ENCODE measurements at regions not wholly inside any gene's neighbourhood (a gene's known extent, or its start where the extent isn't known, plus 50 kb on each side); places are given as distances from the start of the nearest gene placed in this dataset.
"Not testable (repeated sequence)": the region's sequence is repeated elsewhere in the genome, so short reads cannot be mapped to it uniquely, and the experiment has no call there.

DNA sequence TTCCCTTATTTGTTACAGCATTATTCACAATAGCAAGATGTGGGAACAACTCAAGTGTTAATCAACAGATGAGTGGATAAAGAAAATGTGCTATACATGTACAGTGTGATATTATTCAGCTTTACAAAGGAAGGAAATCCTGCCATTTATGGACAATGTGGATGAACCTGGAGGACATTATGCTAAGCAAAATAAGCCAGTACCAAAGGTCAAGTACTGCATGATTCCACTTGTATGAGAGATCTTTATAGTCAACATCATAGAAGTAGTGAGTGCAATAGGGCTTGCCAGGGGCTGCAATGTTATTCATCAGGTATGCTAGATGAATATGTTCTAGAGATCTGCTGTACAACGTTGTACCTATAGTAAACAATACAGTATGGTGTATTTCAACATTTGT is 138.5 kb upstream of the AGR3 start:
- no peak for DNase-seq

DNA sequence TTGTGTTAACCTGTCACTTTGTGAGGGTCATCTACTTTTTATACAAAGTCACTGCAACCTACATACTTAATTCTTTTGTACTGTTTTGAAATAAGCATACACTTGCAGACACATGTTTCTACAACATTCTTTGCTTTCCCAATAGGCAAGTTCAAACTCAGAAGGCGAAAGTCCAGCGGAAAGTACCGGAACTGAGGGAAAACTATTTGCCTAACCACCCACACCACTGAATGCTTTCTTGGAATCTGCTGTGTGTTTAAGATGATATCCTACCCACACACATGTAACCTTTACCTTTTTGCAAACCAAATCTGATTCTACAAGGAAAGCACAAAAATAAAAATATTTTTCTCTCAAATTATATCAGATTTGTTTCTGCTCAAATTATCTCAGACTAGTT is 139.4 kb upstream of the AGR3 start:
- no peak for DNase-seq

DNA sequence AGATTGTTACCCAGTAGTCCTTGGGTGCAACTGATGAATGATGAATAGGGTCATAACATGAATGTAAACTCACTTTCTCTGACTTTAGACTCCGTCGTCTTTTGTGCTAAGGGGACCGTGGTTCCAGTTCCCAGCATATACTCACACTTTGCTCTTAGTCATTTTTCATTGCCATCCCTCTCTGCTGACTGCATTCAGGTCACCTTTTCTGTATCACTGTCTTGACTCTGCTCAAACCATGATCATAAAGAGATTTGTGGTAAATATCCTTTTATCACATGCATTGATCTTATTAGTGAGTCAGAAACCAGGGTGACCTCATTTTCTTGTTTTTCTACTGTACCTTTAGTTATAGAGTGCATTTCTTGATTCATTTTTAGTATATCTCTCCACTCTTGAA is 141.1 kb upstream of the AGR3 start:
- no peak for DNase-seq

DNA sequence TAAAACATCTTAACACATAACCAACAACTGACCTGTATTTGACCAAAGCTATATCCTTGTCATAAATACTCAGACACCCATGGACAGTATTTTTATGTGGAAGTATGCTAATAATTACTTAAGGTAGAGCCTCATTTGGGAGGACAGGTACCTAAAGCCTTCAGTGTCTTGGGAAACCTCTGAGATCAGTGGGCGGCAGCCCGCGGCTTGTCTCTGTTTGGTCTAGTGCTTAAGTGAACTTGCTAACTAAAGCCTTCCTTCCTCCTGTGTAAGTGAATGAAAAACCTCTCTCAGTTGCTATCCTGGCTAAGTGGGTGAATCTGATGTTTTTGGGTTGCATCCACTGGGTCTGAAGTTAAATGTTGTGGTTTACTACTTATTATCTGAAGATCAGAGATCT is 144.5 kb upstream of the AGR3 start:
- DNase-seq: no peak

DNA sequence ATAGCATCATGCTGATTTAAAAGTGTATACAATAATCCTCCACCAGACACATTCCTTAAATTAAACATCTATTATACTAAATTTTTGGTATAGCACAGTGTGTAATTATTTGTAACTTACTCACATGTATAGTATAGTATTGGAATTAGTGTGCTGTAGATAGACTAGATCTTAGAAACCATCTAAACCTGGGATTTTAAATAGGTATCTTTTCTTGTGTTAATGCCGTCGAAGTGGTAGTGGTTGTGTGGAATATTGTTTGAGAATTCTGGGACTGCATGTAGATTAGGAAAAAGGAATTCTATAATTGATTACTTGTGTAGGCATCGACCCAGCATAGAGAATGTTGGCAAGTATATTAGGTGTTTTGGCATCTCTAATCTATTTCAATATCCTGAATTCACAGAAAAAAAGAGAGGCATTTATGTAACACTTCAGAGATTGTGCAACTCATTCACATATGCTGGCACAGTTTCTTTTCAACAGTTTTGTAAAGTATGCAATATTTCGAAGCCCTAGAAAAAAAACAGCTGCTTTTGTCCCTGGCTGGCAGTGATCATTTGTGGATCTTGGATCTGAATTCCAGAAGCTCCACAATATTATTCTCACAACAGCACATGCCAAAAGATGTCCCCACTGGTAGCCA is 145.5 kb upstream of the AGR3 start:
- DNase-seq: no peak

DNA sequence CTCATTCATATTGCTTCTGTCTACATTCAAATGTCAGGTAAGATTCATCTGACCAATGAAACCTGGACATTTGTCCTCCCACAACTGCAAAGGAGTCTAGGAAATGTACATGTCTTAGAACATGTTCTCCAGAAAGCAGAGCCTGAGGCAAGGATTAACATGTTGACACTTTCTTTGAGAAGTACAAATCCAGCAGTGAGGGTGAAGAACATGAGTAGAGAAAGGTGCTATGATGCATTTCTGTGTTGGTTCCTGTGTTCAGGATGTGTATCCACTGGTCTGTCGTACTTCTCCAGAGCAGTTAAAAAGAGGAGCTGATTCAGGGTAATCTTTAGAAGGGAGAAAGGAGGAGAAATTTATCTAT is 146.0 kb upstream of the AGR3 start:
- DNase-seq: no peak

DNA sequence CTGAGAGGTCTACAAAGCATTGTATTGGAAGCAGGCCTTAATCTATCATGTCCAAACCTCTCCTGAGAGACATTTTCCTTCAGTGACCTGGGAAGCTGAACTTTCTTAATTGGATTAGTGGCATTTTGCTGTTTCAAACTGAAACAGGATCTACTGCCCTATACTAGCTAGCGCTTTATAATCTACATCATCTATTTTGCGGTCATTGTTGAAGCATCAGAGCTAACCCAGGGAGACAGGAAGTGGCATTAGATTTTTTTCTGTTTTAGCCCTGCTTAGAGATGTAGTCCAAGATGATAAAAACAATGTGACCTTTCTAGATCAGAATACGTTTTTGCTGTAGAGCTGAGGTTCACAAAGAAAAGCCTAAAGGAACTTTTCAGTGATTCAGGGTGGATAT is 147.4 kb upstream of the AGR3 start:
- no peak for DNase-seq

DNA sequence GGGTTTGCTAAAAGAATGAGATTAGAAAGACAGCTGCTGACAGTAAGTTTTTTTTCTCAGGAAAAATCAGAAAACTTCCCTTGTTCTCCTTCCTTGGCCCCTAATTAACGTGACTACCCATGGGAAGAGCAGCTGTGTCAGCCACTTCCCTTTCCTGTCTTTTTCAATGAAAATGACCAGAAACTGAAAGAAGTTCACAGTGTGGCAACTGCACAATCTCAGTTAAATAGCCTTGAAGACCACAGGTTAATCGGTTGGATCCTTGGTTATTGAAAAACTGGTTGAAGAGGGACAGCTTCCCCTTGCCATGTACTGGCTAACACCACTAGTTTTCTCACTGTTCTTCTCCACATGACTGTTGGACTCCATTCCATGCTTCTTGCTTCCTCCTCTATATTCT is 148.8 kb upstream of the AGR3 start:
- no peak for DNase-seq

DNA sequence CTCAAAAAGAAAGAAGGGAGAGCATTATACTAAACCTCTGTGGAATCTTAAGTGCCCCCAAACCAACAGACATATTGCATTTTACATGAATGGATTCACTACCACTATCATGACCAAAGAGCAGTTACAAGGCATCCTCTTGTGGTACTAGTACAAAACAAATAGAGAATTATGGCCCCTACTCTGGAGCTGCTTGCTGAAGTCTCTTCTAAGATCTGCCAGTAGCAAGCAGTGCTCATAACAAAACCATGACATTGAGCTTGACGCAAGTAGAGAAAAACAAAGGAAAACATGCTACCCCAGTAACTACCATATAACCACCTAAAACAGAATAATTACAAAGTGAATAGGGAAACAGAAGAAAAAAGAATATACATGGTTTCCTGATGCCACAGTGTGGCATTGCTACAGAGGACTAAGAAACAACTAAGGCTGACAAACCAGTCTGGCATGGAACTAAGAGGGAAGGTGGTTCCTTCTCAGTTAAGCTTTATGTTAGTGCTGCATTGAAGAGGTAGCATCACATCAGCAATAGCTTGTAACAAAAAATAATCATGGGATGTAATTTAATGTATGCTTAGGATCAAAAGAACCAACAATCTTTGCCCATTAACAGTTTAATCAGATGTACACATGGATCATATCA is 150.2 kb upstream of the AGR3 start:
- no peak for DNase-seq

DNA sequence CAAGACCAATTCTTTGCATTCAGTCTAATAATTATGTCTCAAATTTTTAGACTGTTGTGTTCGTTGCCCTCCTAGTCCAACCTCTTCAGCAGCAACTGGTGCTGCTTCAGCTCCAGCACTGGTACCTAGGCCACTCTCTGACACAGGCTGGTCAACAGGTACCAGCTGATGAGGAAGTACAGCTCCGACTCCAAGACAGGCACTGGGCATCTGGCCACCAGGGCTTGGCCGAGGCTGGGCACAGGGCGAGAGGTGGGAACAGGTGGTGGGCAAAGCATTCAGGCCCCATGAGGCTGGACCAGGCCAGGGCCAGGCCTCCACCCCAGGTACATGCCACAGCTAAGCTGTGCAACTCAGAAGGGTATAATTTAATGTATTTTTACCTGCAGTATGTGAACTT is 151.5 kb upstream of the AGR3 start:
- DNase-seq: no peak

DNA sequence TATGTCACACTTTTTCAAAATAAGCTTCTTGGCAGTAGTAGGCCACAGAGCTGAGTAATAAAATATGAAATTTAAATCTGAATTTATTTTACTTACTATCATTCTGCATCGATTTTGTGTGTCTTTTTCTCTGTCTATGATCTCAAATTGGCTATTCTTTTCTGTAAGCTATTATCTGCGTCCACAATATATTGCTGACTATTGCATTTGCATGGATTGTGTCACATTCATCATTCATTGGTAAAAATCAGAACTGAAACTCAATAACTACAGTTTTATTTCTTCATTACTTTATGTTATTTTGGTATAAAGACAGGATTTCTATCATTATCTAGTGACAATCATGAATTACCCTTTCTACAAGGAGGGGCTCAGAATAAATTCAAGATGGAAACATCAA is 154.8 kb upstream of the AGR3 start:
- no peak for DNase-seq

DNA sequence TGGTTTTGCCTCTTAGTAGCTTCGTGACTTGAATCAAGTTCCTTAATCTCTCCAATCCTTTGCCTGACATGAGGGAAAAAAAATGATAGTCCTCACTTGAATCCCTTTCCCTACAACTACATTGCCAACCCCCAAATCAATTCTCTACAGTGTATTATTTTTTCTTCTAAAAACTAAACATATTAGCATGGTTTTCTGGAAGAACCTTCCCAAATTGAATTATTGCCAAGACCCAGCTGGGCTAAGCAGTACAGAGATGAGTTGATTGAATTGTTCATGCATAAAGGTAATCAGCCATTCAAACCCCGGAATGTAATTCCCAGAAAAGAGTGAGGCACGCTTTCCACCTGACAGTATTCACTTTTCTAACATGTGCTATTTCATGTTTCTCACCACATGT is 155.6 kb upstream of the AGR3 start:
- DNase-seq: no peak

DNA sequence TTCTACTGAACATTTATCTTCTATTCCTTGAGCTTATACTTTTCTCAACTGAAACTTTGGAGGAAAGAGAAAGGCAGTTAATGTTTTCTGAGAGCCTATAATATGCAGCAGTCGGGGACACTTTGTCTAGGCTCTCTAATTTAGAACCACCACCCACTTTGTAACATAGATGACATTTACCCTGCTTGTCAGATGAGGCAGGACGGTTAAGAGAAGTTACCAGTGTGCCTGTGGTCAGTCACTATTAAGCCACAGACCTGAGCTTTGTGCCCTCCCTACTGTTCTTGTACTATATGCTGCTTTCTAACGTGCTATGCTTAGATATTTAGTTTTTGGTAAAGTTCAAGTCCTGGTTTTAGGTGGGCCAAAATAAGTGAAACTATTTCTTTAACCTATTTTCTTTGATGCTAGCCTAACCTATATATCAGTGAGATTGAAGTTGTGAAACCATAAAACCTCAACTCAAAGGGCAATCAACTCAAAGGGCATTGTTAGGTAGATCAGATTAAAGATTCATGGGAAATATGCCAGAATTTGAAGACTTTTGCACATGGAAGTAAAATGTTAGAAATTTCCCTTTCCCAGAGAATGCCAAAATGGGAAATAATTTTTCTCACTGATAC is 156.5 kb upstream of the AGR3 start:
- DNase-seq: no peak

DNA sequence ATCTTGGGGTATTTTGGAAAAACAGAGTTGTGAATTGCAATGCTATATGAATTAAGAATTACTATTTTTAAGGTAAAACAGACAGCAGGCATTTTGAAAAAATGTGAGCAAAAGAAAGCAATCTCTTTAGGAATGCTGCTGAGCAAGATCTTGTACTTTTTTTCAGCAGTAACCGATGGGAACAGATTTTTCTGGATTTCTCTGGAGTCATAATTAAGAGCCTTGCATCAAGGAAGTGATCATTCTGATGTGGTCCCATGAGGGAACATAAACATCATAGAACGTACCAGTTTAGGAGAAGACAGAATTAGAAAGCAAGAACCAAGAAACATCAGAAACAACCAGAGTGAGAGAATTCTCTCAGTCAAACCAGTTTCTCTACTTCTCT is 157.0 kb upstream of the AGR3 start:
- no peak for DNase-seq

DNA sequence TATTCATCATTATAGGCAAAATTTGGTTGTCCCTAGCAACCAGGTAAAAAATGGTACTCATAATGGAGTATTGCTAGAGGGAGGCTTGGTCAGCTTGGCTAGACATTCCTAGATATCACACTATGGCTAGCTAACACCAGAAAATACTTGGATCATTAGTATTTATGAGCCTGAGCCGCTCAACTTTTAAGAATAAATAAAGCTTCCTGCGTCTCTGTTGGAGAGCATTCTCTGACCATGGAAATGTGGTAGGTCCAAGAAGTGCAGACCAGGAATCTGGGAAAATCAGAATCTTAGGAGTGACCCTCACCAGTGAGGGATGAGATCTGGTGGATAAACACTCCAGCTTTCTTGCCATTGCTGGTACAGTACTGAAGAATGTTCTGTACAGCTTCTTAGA is 157.6 kb upstream of the AGR3 start:
- no peak for DNase-seq

DNA sequence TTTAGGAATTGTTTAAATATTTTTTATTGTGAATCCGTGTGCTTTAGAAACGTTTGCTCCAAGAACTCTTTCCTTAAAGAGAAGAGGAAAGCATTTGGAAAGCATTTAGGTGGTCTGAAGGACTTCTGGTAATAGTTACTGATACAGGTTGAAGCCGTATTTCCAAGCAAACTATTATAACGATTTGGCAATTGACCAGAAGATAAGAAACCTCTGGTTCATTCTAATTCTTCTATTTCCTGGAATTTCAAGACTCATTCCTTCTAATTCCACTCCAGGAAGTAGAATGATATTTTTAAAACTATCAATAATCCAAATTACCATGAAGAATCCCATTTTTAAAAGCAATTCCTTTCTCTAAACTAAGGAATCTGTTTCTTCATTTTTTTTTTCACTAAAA is 158.9 kb upstream of the AGR3 start:
- DNase-seq: no peak

DNA sequence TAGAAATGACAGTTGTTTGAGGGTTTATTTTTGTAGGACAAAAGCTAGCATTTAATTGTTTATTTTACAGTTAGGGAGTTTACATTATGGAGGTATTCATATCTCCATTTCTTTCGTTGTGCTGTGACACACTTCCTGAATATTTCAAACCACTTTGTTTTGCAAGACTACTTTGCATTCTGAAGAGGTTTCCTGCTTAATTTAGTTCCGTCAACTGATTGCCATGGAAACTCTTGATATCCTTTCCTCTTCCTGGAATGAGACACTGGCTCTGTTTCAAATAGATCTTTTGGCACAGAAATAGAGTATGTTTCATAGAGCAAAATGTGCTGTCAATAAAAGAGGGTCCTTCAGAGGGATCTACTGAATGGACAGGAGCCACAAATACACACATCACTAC is 159.5 kb upstream of the AGR3 start:
- DNase-seq: no peak

DNA sequence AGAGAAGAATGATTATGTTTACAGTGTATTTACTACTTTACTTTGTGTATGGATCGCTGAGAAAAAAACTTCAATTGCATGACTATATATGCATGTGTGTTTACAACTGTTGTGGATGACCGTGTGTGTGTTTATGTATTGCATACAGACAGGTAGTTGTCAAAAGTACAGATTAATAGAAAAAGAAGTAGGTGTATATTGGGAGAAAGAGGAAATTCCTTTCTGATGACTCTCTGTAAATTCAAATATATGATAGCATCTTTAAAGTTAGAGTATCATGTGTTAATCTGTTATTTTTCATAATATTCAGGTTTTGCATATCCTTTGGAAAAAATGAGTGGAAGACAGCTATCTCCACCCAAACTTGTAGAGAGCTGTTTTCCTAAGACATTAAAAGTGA is 160.4 kb upstream of the AGR3 start:
- no peak for DNase-seq

DNA sequence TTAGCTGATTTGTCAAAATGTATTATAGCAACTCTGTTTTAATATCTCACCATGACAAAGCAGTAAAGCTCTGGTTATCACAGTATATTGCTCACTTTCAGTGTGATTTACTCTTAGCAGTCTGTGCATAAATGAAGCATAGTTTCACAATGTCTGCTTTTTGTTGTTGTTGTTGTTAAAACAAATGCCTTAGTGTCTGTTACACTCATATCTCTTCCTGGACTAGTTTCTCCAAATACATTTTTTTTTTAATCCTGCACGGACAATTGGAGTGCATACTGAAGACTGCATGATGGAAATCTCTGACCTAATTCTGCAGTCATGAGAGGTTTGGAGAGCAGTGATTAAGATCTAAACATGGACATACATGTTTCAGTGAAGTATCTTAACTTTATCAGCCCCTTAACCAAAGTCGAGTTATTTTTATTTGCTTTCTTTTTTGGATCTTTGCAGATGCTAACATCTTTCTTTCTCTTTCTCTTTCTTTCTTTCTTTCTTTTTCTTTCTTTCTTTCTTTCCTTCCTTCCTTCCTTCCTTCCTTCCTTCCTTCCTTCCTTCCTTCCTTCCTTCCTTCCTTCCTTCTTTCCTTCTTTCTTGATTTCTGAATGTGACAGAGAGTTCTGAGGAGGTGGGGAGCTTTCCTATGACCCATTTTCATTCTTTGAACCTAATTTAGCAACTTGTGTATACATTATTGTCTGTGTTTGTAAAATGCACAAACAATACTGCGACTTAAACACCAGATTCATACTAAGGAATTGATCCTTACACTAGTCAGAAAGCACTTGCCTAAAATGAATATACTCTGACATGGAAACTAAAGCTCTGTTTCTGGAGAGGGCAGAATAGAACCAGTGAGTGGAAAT is 161.5 kb upstream of the AGR3 start:
- DNase-seq: no peak

DNA sequence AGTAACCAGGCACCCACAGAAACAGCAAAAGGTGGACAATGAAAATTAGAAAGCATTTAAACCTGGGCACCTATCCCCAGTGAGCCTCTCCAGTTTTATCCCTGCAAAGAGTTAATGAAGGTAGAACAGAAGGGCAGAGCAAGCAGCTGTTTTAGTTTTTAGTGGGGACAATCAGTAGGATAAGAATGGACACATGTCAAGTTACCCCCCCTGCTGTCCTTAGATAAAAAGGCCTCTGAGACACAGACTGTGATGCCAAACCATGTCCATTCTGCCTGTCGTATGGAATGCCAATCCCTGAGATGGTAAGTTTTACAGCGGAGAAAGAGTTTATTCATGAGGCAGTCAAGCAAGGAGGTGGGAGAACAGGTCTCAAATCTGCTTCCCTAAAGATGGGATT is 162.6 kb upstream of the AGR3 start:
- DNase-seq: no peak

DNA sequence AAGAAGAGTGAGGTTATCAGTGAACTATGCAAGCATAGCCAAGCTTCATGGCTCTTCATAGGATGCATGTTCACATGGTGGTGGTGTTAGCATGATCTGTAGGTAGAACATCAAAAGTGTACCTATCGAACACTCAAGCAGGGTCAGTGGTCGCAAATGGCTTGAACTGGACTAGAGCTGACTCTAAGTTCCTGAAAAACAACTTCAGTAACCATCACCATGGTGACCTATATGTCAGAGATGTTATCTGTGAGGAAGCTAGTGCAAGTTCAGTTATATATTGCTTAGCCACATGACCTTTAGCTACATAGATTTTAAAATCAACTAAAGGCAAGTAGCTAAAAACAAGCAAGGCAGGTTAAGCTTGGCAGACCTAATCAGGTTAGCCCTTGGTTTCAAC is 163.1 kb upstream of the AGR3 start:
- no peak for DNase-seq

DNA sequence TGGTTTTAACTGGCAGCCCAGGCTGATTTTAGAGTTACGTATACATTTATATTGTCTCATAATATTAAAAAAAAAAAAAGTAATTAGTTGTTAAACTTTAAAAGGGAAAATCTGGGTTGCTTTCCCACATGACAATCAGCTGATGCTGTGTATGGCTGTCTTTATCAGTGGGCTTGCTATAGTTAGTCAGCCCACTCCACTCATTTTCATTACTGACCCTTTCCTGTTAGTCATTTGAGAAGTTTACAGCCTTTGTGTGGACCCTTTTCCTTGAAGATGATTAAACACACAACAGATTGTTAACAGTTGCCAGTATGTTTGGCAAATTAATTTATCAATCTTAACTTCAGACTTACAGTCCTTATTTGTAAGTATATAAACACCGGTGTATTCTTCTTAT is 164.5 kb upstream of the AGR3 start:
- DNase-seq: no peak

DNA sequence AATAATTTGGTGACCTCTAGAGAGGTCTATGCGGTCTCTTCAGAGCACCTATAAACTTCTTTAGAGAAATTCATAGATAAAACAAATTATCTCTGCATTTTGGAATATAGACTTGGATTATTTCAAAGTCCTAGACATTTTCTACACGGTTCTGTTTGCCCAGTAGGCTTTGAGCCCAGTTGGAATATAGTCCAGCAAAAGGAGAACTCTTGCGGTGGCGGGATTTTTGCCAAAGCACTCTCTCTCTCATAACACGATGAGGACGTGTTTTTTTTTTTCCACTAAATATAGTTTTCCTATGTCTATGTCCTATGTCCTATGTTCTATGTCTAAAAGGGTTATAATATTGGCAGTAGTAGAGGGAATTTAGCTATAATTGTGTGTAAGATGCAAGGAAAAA is 164.9 kb upstream of the AGR3 start:
- DNase-seq: no peak

DNA sequence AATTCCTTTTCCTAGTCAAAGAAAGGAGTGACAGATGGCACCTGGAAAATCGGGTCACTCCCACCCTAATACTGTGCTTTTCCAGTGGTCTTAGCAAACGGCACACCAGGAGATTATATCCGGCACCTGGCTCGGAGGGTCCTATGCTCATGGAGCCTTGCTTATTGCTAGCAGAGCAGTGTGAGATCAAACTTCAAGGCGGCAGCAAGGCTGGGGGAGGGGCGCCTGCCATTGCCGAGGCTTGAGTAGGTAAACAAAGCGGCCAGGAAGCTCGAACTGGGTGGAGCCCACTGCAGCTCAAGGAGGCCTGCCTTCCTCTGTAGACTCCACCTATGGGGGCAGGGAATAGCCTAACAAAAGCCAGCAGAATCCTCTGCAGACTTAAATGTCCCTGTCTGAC is 171.4 kb upstream of the AGR3 start:
- DNase-seq: not testable (repeated sequence)

Data from GOT3 (cell line).